NCI-H460 (cell line): ENCODE measurements at regions not wholly inside any gene's neighbourhood (a gene's known extent, or its start where the extent isn't known, plus 50 kb on each side); places are given as distances from the start of the nearest gene placed in this dataset.

Source experiments
- DNase-seq: peaks from one replicate; pipeline ENCODE4 v3.0.0-alpha.2; 2016; ENCODE audit warnings: low read depth; ENCODE audit errors: extremely low read depth

DNA sequence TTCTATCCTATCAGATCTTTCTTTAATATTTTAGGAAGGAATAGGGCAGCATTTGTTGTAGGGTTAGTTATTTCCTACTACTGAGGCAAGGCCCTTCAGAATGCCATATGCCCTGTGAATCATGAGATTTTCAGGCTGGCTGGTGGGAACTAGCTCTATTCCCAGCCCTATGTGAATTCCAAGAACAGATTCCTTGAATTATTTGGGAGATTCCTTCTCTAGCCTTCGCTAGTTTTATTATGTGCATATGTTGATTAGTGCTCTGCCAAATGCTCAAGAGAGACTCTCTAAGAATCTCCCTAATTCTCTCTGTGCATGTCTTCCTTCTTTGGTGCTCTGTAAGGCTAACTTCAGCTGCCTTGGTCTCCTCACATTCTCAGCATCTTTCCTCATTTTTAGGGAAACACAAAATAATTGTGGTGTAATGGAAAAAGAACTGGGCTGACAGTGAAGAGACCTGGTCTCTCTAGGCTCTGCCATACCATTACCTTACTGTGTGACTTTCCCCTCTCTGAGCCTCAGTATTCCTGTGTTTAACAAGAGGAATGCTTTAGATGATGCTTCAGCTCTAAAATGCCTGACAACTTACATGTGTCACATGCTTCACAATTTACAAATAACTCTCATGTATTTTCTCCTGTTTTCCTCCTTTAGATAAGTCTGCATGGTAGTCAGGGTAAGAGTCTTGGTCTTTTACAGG lies 79.7 kb downstream of the VMA21 start:
- no peak for DNase-seq

DNA sequence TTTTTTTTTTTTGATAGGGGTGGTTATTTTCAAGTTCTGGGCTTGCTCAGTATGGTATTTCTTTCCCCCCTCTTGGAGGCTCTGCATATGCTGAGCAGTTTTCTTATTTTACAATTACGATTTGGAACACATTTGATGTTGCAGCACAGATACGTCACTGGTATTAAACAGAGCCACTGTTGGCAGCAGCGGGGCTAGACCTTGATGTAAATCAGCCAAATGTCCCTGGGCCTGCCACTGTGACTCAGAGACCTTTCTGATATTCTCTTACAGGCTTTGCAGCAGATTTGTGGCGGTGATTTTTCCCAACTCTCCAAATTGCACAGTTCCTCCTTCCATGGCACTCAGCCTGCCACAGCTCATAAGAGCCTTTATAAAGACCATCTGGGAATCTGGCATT lies 81.1 kb downstream of the VMA21 start:
- DNase-seq = no peak

DNA sequence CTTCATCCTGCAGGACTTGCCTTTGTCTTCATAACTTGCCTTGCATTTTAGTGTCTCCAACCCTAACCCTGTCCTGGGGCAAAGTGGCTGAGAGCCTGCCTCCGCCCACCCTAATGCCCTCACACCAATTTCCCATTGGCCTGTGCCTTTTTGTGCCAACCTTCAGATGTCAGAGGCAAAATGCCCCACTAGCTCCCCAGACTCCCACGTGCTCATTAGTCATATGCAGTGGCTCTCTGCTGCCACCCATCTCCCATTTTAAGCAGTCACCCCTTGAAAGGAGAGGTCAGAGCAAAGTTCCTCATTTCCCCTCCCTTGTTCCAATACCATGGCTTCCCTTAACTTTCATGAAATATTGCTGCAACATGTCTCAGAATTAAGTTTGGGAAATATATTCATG lies 74.8 kb upstream of the PASD1 start:
- peak; percentile 9 for DNase-seq

DNA sequence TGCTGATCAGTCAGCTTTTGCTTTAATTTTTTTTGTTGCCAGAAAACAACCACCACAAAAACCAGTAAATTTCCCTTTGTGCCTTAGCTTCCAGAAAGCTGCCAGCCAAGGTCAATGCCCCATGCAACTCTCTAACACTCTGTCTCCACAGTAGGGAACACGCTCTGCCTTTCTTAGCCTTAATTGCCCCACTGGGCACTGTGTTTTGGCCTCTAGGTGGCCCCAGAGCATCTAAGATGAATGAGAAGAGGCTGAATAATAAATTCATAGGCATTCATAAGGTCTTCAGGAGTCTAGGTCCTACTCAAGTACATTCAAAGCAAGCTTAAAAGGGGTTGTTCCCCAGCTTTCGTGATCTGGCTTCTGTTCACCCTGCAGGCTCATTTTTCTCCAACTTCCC lies 57.7 kb upstream of the PASD1 start:
- DNase-seq = peak; percentile 33

DNA sequence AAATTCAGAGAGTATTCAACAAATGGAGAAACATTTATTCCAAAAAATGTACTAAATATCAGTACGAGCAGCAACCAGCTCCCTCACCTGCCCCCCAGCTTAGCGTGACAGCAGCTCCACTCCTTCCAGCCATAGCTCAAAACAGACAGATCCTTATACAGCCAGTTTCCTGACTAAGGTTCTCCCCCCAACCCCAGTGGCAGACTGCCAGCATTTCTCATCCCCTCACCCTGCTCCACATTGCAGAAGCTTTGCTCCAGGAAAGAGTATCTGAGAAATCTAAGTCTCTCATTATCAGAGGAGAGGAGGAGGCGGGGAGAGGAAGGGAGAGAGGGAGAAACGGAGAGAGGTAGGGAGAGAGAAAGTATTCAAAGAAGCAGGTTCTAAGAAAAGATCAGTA lies 53.3 kb upstream of the PASD1 start:
- DNase-seq = no peak

DNA sequence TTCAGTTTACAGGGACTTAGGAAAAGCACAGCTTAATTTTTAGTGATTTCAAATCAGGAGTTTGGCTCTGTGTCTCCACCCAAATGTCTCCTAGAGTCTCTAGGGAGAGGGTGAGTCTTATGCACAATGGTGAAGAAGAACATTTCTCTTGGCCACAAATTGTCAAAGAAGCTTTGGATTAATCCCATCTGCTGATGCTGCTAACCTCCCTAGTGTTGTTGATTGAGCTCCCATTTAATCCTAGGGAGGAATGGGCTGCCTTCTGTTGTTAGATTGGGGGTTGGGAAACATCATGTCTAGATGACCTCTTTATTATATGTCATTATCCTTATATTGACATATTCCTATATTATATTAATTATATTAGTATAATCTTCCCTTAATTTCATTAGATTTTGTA lies 50.0 kb upstream of the PASD1 start:
- DNase-seq = no peak
